ENCODE measurements at regions not wholly inside any gene's neighbourhood (a gene's known extent, or its start where the extent isn't known, plus 50 kb on each side); places are given as distances from the start of the nearest gene placed in this dataset.

GRCh38 chr14:83909507-83909906 lies 1620.4 kb upstream of the FLRT2 start:
- no peak for TF ChIP-seq EZH2 (IDR thresholded peaks at IDR 0.05)
- no peak for TF ChIP-seq POLR2AphosphoS5 (IDR thresholded peaks at IDR 0.05; ENCODE audit: borderline replicate concordance, low read depth, low read length)
